ENCODE measurements at regions not wholly inside any gene's neighbourhood (a gene's known extent, or its start where the extent isn't known, plus 50 kb on each side); places are given as distances from the start of the nearest gene placed in this dataset.

DNA sequence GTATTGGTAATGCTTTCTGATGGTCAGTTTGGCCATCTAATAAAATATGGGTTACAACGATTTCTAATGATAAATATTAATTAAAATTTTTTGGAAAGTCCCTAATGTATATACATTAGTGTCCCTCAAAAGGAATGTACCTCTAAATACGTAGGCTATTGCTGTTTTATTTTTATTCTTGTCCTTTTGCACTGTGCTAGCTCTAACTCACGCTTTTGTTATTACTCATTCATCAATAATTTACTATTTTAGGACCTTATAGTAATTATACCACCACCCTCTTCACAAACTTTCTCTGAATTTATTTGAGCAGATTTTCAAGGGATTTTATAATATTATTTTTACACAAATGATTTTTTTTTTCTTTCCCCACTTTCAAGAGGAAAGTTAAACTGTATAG lies 795.9 kb upstream of the PCDH9 start:
- Histone ChIP-seq H3K9me3 (ENCODE audit: insufficient read depth, low read depth, low read length) (no peaks in the 10 kb centered on the region), H3K4me2 (ENCODE audit: low read length) (no peak overlapping the region), H3K36me3 (ENCODE audit: insufficient read depth, low read length) (no peaks in the 10 kb centered on the region), H2AFZ (ENCODE audit: low read depth, low read length) (no peak overlapping the region), H3K27me3 (ENCODE audit: insufficient read depth, low read length) (no peaks in the 10 kb centered on the region), H3K9ac (ENCODE audit: low read length) (no peak overlapping the region), H3K4me1 (ENCODE audit: insufficient read depth, low read length) (no peaks in the 10 kb centered on the region), H3K4me3 (ENCODE audit: insufficient read depth, low read depth, low read length) (no peak overlapping the region), H3K79me2 (ENCODE audit: insufficient read depth, low read length) (no peaks in the 10 kb centered on the region), H4K20me1 (ENCODE audit: insufficient read depth, low read length) (no peaks in the 10 kb centered on the region), H3K27ac (ENCODE audit: low read depth, low read length) (no peak overlapping the region)
- DNase-seq (ENCODE audit: low read depth) = no peak
- FAIRE-seq = no peak
- Mint-ChIP-seq H3K4me3 (ENCODE audit: unreplicated experiment) (no peak overlapping the region), H3K4me1 (ENCODE audit: low read depth, unreplicated experiment) (peaks cover 2% of the 10 kb centered on the region), H3K27me3 (ENCODE audit: low read depth, unreplicated experiment) (no peaks in the 10 kb centered on the region), H3K27ac (ENCODE audit: unreplicated experiment) (no peak overlapping the region), H3K9me3 (ENCODE audit: unreplicated experiment) (no peaks in the 10 kb centered on the region), H3K36me3 (ENCODE audit: low read depth, unreplicated experiment) (no peaks in the 10 kb centered on the region)
- TF ChIP-seq, protein P1, sequence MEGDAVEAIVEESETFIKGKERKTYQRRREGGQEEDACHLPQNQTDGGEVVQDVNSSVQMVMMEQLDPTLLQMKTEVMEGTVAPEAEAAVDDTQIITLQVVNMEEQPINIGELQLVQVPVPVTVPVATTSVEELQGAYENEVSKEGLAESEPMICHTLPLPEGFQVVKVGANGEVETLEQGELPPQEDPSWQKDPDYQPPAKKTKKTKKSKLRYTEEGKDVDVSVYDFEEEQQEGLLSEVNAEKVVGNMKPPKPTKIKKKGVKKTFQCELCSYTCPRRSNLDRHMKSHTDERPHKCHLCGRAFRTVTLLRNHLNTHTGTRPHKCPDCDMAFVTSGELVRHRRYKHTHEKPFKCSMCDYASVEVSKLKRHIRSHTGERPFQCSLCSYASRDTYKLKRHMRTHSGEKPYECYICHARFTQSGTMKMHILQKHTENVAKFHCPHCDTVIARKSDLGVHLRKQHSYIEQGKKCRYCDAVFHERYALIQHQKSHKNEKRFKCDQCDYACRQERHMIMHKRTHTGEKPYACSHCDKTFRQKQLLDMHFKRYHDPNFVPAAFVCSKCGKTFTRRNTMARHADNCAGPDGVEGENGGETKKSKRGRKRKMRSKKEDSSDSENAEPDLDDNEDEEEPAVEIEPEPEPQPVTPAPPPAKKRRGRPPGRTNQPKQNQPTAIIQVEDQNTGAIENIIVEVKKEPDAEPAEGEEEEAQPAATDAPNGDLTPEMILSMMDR (IDR thresholded peaks at IDR 0.05; ENCODE audit: insufficient read depth, low read depth, low read length) = no peak
- TF ChIP-seq EZH2 (IDR thresholded peaks at IDR 0.05; ENCODE audit: insufficient read depth, low read length) = no peak

DNA sequence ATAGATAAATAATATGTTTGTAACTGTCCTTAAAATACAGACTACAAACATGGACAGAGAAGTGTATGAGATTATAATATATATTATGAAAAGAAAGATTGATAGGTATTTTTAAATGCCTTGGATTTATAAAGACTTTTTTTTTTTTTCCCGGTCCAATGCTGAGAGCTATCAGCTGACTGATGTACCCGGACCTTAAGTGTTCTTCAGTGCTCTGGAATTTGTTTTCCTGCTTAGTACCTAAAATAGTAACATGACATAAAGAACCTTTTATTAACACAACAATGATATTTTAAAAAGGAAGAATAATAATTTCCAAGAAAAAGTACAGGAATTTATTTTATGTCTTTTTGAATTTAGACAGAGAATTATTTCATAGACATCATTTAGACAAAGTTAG lies 795.5 kb upstream of the PCDH9 start:
- Histone ChIP-seq H3K36me3 (ENCODE audit: insufficient read depth, low read length) (no peaks in the 10 kb centered on the region), H3K9me3 (ENCODE audit: insufficient read depth, low read depth, low read length) (no peaks in the 10 kb centered on the region), H3K79me2 (ENCODE audit: insufficient read depth, low read length) (no peaks in the 10 kb centered on the region), H3K27me3 (ENCODE audit: insufficient read depth, low read length) (no peaks in the 10 kb centered on the region), H2AFZ (ENCODE audit: low read depth, low read length) (no peak overlapping the region), H3K9ac (ENCODE audit: low read length) (no peak overlapping the region), H3K4me3 (ENCODE audit: insufficient read depth, low read depth, low read length) (no peak overlapping the region), H3K27ac (ENCODE audit: low read depth, low read length) (no peak overlapping the region), H3K4me2 (ENCODE audit: low read length) (no peak overlapping the region), H3K4me1 (ENCODE audit: insufficient read depth, low read length) (no peaks in the 10 kb centered on the region), H4K20me1 (ENCODE audit: insufficient read depth, low read length) (no peaks in the 10 kb centered on the region)
- Mint-ChIP-seq H3K36me3 (ENCODE audit: low read depth, unreplicated experiment) (no peaks in the 10 kb centered on the region), H3K4me1 (ENCODE audit: low read depth, unreplicated experiment) (peaks cover 2% of the 10 kb centered on the region), H3K9me3 (ENCODE audit: unreplicated experiment) (no peaks in the 10 kb centered on the region), H3K27ac (ENCODE audit: unreplicated experiment) (no peak overlapping the region), H3K4me3 (ENCODE audit: unreplicated experiment) (no peak overlapping the region), H3K27me3 (ENCODE audit: low read depth, unreplicated experiment) (no peaks in the 10 kb centered on the region)
- TF ChIP-seq EZH2 (IDR thresholded peaks at IDR 0.05; ENCODE audit: insufficient read depth, low read length) = no peak
- TF ChIP-seq, protein P1 (IDR thresholded peaks at IDR 0.05; ENCODE audit: insufficient read depth, low read depth, low read length) = no peak
- no peak for FAIRE-seq
- DNase-seq (ENCODE audit: low read depth) = no peak

DNA sequence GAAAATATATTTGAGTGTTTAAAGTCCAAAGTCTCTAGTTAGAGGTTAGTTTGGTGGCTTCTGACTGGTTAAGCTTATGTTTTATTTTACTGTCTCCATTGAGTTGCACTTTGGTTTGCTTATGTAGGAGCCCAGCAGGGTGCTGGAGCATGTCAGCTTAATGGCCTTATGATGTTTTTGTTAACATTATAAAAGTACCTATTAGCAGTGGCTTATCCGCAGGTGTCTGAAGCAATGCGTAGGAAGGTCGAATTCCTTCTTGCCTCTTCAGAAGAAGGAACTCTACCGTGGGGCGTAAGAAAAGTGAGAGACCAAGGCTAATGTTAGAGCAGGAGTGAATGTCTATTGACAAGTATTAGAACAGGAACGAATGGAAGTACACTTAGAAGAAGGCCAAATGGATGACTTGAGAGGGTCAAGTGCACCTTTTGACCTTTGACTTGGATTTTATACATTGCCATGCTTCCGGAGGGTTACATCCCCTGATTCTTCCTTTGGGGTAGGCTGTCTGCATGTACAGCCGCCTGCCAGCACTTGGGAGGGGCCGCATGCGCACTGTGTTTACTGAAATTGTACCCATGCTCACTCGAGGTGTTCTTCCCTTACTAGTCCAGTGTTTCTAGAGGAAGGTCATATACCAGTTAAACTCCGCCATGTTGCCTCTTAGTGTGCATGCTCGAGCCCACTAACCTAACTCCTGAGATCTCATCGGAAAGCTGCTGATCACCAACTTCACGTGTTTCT lies 793.9 kb upstream of the PCDH9 start:
- H3K4me3 ChIP-seq (ENCODE audit: insufficient read depth, low read depth, low read length) = no peak overlapping the region

More for the DNA sequence above, 793.9 kb upstream of the PCDH9 start:
- no peaks in the 10 kb centered on the region for H3K27me3 Mint-ChIP-seq (ENCODE audit: low read depth, unreplicated experiment)
- peaks cover 2% of the 10 kb centered on the region for H3K4me1 Mint-ChIP-seq (ENCODE audit: low read depth, unreplicated experiment)
- H3K36me3 ChIP-seq (ENCODE audit: insufficient read depth, low read length) = no peaks in the 10 kb centered on the region
- DNase-seq (ENCODE audit: low read depth) (no peak), FAIRE-seq (no peak)
- H3K4me2 ChIP-seq (ENCODE audit: low read length) = no peak overlapping the region
- TF ChIP-seq, protein P1 (IDR thresholded peaks at IDR 0.05; ENCODE audit: insufficient read depth, low read depth, low read length) = no peak
- TF ChIP-seq EZH2 (IDR thresholded peaks at IDR 0.05; ENCODE audit: insufficient read depth, low read length) = no peak
- no peak overlapping the region for H3K27ac Mint-ChIP-seq (ENCODE audit: unreplicated experiment)
- no peak overlapping the region for H3K4me3 Mint-ChIP-seq (ENCODE audit: unreplicated experiment)
- no peaks in the 10 kb centered on the region for H3K9me3 Mint-ChIP-seq (ENCODE audit: unreplicated experiment)
- no peak overlapping the region for H2AFZ ChIP-seq (ENCODE audit: low read depth, low read length)
- no peak overlapping the region for H3K9ac ChIP-seq (ENCODE audit: low read length)
- no peak overlapping the region for H3K27ac ChIP-seq (ENCODE audit: low read depth, low read length)
- no peaks in the 10 kb centered on the region for H3K4me1 ChIP-seq (ENCODE audit: insufficient read depth, low read length)
- H3K79me2 ChIP-seq (ENCODE audit: insufficient read depth, low read length) = no peaks in the 10 kb centered on the region
- H3K9me3 ChIP-seq (ENCODE audit: insufficient read depth, low read depth, low read length) = no peaks in the 10 kb centered on the region
- H4K20me1 ChIP-seq (ENCODE audit: insufficient read depth, low read length) = no peaks in the 10 kb centered on the region
- no peaks in the 10 kb centered on the region for H3K27me3 ChIP-seq (ENCODE audit: insufficient read depth, low read length)
- no peaks in the 10 kb centered on the region for H3K36me3 Mint-ChIP-seq (ENCODE audit: low read depth, unreplicated experiment)
